CD4-positive, alpha-beta T cell treated with Interleukin-10 for 1 hour (primary cell): ENCODE measurements at regions not wholly inside any gene's neighbourhood (a gene's known extent, or its start where the extent isn't known, plus 50 kb on each side); places are given as distances from the start of the nearest gene placed in this dataset.

Experiments used
- DNase-seq: peaks from one replicate; pipeline ENCODE4 v3.0.0-alpha.2; 2020

DNA sequence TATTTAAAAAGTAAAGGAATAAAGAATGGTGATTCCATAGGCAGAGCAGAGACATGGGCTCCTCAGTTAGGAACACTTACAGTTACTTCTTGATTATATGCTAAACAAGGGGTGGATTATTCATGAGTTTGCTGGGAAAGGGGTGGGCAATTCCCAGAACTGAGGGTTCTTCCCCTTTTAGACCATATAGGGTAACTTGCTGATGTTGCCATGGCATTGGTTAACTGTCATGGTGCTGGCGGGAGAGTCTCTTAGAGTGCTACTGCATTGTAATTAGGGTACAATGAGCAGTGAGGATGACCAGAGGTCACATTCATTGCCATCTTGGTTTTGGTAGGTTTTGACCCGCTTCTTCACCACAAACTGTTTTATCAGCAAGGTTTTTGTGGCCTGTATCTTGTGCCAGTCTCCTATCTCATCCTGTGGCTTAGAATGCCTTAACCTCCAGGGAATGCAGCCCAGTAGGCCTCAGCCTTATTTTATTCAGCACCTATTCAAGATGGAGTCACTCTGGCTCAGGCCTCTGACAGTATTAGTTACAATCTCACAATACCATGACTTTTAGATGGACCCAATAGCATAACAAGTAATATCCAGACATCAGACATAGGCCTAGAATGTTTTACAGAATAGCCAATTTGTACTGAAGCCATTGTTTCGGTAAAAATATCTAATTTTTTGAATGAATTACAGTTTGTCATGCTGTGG is 106.8 kb downstream of the ZBTB18 start:
- DNase-seq = no peak

DNA sequence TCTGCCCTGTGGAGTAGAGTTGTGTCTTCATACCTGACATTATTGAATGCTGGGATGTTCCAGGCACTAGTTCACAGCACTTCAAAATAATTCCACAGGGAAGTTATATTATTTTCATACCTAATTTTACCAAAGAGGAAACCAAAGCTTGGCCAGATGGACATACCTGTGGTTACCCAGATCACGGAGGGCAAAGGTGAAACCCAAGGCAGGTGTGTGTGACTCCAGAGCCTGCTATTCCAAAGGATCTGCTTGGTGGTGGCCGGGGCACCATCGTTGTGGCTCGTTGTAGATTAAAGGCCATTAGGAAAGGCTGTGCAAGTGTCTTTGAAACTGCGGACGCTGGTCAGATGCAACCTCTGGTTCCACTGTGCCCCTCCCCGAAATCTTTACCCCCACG is 108.6 kb downstream of the ZBTB18 start:
- DNase-seq = no peak

DNA sequence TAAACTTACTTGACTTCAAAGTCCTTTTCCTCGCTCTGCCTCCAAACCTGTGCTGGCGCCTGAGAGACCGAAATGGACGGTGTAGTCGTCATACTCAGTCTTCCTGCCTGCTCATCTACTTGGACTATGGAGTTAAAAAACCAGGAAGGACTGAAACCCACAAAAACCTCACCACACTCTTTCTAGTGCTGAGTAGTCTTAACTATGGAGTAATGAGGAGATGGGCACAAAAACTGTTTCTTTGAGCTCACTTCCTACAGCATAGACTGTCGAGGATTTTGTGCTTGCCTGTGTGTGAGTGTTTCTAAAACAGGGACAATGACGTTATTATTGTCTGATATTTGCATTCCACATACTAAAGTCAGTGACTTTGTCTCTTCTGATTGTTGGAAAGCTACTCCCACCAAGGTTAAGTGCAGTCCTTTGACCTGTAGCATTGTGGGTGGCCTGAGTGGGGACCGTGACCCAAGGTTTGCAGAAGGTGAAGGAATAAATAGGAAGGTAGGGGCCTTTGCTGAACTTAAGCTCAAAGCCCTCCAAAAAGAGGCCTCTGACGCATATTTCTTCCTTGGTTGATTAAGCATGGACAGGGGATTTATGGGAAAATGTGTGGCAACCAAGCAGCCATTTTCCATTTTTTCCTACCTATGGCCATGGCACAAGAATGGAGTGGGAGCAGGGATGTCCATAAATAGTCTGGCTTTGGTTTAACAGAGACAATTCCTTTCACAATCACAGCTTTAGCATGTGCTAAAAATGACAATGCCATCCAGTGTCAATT is 109.6 kb downstream of the ZBTB18 start:
- no peak for DNase-seq

DNA sequence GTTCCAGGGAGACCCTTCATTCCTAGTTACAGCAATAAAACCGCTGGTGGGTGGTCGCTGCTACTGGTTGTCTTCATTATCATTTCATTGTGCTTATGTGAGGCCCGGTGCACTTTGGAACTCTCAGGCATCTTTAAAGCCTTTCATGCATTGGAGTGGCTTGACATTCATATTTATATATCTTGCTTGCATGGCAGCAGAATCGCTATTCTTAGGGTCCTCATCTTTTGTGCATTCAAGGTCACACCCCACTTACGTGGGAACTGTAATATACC is 110.1 kb downstream of the ZBTB18 start:
- no peak for DNase-seq

DNA sequence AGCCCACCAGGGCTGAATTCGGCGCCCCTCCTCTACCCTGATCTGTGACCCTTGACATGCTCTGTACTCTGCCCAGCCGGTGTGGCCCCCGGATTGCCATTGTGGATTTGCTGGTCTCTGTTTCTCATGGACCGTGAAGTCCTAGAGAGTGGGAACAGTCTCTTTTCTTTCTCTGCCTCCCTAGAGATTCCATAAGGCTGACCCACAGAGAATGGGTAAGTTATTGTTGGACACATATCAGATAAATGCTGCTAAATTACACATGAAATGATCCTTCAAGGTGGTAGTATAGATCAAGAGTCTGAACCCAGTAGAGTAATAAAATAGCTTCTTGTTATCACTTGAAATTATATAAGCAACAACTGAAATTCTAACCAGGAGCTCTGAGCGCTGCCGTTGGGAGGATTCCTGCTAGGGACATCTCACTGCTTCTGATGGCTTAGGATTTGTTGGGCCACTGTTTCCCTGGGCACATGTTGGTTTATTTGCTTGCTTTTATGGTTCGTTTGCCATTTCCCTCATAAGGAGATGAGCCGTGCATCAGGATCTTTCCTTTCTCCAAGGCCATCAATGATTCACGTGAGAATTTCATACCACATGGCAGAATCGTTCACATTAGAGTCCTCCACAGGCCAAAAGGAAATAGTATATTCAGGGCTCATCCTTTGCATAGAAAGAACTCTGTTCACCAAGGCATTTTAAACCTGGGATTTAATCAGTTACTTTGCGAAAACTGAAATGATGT is 111.9 kb downstream of the ZBTB18 start:
- DNase-seq = no peak

DNA sequence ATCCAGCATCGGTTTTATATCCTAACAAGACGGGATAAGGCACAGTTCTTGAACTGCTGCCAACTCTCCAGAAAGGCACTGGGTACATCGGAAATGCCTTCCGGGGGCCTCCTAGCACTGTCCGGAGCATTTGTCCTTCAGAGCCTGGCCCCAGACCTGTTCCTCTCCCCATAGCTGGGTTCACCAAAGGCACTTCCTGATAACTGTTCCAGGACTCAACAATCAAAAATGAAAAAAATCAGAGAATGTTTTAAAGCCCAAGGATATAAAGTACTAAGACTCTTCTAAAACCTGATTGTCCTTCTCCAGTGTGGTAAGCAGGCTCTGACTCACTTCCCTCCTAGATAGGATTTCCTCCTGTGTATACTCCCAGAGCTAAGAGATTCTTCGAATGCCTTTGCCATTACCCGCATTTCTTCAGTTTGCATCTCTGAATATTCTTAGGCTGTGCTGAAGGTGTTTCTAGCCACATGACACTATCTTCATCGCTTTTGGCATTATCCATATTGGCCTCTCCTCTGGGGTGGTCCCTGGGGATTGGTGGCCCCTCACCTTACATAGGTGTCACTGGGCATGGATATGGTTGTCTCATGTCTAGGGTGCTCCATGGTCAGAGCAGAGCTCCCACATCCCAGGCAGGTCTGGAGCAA is 112.9 kb downstream of the ZBTB18 start:
- no peak for DNase-seq

DNA sequence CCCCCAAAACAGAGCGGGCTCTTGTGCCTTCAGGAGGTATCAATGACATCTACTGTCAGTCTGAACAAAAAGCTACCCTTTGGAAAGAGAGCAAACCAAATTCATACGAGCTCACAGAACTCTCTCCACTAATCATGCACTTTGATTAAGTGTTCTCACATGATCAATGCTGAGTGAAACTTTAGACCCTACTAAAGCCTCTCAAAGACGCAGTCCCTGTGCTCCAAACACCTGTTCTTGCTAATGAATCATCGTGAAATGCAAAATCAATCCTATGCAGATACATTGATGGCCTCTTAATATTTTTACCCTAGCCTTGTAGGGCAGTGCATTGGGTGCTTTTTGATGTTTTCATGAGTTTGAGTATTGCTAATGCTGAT is 113.4 kb downstream of the ZBTB18 start:
- DNase-seq = no peak

DNA sequence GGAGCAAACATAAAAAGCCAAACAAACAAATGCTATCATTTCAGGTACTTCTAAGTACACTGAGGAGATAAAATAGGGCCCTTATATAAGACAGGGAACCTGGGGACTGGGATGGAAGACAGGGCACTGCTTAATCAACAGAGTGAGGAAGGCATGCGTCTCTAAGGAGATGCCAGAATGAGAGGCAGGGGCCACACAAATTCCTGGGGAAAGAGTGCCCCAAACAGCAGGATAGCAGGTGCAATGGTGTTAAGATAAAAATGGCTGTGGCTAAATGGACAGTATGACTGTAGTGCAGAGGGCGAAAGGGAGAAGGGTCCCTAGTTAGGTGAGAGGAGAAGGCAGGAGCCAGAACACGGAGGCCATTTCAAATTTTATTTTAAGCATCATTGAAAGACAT is 113.9 kb downstream of the ZBTB18 start:
- DNase-seq = no peak

DNA sequence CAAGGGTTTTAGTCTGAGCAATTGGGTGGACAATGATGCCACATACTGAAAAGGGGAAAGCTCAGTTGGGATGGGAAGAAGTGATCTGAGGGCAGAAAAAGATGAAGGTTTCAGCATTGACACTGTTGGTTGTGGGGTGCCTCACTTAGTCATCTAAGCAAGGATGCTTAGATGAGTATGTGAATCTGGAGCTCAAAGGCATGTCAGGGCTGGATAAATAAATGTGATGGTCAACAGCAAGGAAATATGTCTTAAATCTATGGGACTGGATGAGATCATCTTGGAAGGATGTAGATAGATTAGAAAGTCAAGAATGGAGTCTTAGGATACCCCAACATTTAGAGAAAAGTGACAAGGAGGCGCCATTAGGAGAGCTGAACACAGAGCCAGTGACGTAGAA is 114.6 kb downstream of the ZBTB18 start:
- no peak for DNase-seq

DNA sequence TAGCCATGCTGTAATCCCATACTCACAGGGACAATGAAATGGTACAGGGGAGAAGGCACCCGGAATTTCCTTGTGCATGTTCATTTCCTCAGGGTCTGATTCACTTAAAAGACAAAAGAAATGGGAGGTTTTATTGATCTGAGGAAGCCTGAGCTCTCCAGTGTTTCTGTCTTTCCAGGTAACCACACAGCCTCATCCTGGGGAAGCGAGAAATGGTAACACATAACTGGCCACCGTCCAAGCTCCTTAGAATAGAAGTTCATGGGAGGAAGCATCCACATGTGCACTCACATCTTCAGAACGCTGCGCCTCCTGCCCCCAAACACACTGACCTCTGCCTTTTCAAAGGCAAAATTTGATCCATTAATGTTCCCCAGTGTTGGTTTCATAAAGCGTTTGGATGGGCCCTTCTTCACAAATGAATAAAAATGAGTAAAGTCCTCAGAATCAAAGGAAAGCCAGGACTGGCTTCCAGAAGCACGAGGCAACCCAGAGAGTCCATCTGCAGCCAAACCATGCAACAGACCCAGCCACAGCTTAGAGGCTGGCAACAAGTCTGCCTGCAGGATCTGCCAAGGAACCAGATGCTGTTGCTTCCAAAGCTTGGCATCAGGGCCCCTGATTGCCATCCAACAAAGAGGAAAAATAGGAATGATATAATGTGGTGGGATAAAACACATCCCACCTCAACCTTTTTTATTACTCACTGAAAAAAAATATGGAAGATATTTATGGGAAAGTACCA is 120.3 kb downstream of the ZBTB18 start:
- no peak for DNase-seq

DNA sequence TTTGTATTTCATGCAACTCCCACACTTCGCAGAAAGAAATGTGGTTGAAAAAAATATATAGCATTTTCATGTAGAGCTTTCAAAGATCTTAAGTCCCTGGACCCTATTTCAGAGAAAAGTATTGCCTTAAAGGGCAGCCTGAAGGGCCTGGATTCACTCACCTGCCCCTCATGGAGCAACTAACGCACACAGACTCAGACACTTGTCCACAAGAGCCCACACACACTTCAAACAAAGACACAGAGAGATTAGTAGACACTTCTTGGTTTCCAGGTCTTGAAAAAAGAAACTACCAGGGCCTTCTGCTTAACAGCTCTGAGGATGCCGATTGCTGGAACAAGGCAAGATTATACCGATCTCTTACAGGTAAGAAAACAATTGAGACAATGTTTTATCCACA is 122.2 kb downstream of the ZBTB18 start:
- no peak for DNase-seq

DNA sequence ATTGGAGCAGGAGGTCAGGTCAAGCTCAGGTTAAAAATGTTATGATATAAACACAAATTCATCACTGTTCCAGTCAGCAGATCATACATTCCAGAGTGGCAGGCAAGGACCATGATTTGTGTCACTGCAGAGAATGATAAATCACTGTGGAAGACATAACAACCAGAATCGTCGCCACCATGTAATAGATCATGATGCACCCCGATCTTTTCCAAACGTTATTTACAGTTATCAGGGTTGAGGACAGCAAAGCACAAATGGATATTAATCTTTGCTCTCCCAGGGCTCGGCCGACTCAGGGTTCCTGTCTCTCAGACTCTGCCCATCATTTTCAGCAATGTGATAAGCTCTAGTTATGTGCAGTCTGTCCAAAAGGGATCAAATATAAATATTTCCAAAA is 122.7 kb downstream of the ZBTB18 start:
- DNase-seq = no peak

DNA sequence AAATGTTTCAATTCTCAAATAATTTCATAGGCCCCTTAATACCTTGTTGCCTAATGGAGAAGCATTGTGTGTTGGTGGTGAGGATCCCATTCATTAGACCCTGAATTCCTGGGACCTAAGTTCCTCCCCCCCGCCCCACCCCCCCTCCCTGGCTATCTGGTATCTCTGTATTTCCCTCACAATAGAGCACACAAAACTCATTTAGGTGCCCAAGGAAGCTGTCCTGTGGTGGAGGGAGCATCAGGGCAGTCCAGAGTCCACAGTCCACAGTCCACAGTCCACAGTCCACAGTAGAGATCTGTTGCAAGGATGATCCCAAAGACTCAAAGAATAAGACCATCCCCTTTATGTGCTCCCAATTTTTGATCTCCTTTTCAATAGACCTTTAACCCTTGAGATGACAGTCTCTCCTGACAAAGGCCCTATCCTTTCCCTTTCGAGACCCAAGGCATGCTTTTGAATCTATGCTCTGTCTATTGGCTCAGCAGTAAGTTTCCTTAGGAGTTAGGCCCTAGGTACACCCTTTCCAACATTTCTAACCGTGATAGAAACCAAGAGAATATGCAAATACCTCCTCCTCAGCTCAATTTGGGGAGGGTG is 123.9 kb downstream of the ZBTB18 start:
- no peak for DNase-seq

DNA sequence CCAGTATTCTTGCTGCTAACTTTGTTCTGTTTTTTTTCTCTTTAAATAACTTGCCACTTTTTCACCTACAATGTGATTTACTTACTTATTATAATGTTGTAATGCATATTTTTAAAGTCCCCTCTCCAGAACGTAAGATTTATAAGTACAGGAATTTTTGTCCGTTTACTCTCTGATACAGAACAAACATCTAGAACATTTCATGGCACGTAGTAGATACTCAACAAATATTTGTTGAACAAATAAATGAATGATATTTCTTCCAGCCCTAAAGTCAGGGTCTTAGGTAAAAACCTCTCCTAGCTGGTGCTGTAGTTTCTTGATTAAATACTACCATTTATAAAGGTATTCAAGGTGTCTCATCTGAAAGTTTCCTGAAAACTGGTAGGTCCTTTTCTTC is 125.1 kb downstream of the ZBTB18 start:
- DNase-seq = no peak

DNA sequence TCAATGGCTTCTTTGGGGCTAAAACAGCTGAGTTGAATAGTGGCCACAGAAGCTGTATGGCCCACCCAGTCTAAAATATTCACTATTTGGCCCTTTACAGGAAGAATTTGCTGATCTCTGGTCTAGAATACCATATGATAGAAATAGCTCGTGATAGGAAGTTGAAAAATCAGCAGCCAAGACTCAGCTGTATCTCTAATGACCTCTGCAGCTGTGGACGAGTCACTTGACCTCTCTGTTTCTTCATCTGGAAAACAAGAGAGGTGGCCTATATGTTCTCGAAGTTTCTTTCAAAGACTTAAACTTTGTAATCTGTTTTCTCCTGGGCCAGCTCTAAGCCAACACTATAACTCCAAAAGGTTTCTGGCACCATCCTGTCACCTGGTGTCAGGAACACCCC is 129.2 kb downstream of the ZBTB18 start:
- no peak for DNase-seq

DNA sequence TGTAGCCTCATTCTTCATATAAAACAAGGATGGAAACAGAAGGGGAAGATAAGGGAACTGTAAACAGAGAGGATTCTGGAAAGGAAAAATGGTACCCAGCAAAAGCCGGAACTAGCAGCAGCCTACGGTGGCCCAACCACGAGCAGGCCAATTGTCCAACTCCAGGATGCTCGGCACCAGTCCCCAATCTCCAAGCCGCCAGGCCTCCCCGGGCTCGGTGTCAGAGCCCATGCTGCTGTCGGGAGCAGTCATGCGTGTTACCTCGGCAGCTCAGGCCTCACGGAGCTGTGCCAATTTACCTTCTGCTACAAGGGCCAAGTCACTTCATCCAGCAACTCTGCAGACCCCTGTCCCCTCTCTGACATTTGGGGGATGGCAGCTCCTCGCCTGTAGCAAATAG is 130.8 kb downstream of the ZBTB18 start:
- DNase-seq = no peak

DNA sequence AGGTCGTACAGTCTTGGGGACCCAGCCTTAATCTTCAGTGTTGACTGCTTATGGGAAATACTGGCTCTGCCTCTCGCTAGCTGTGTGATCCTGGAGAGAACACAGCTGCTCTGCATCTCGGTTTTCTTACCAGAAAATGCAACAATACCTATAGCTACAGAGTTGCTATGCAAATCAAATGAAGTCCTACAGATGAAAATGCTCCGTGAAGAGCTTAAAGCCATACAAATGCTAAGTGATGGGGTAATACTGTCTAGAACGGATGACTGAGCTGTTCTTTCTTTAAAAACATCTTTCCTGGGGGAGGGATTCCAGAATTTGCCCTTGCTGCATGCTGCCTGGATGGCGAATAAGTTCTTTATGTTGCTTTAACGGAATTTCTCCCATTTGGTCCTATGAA is 132.0 kb downstream of the ZBTB18 start:
- no peak for DNase-seq

DNA sequence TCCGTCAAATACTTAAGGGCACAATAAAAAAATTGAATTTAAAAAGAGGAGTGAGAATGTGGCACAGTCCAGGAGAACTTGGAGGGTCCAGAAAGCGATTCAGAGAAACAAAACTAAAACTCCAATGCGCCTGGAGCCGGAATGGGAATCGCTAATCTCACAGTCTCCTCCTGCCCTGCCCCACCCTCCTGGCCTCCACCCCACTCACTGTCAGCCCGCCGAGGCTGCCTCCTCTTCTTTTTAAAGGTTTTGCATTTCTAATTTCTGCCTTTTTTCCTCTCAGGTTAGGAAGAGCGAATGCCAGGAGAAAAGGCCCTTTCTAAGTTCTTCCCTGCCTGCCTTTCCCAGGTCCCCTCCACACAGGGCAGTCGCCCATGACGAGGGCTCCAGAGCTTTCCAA is 135.3 kb downstream of the ZBTB18 start:
- no peak for DNase-seq

DNA sequence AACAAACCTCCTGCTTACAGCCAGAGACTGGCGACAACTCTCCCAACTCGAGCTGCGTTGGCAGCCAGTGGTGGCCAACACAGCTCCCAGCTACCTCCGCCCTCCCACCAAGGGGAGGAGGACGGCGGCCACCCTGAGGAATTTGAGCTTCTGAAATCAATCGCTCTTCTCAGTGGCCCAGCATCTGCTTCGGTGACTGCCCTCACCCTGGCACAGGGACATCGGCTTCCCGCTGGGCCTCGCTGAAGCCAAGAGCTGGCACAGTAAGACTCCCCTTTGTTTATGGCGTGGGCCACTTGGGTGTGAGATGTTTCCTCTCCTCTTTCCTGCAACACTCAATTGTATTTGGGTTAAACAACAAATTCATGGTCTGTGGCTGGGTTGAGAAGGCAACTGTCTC is 136.2 kb downstream of the ZBTB18 start:
- DNase-seq = no peak

DNA sequence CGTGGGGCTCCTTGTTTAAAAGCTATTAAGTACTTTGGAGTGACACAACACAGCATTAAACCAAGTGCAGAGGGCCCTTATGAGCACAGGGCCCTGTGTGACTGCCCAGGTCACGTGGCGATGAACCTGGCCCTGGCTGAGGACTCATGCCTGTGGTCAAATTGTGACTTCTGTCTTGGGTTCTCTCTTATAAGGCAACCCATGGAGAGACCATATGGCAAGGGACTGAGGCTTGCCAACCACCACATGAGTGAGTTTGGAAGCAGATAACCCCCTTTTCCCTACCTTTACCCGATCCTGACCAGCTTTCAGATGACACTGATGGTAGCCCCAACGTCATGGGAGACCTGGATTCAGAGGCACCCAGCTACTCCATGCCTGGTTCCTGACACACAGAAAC is 140.5 kb downstream of the ZBTB18 start:
- DNase-seq = no peak

DNA sequence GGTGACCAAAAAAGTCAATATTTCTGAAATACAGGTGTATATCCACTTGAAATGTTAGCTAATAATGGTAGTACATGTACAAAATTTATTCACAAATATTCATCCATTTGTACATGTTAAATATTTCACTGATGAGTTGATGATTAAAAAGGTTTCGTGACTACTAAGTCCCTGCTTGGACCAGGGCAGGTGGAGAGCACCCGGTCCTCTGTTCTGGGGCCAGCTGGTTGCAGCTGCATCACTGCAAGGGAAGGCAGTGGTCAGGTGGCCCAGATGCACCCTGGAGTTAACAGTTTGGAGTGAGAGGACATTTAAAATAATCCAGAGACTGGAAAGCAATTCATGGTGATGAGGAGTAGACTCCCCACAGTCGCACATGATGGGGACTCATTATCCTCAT is 141.2 kb downstream of the ZBTB18 start:
- DNase-seq = no peak

DNA sequence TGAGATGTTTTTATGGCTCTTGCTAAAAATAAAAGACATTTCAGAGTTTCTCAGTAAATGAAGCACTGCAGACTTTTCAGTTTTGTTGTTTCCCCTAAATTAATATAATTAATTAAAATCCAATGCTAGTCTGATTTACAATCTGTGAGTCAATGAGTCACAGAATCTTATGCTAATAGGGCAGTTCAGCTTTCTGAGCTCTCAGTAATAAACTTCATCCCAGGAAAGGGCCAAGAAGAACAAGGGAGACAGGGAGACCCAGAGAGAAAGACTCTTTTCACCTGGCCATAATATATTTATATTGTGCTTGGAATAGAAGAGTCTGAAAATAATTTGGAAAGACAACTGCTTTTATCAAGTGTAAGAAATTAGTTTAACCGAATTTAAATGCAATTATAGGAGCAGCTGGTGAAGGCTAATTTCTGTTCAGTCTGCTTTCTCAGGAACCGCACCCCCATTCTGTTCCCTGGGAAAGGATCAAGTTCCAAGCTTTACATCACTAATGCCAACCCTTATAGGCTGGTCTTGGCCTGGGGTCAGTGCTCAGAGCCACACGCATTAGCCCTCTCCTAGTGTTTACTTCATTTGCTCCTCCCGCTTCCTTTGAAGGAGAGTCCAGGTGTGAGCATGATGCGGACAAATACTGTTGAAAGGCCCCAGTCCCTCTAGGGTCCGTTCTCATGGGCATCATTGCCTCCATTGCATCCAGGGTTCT is 145.6 kb downstream of the ZBTB18 start:
- no peak for DNase-seq
